Suprapubic skin (tissue), 4 donors: ENCODE measurements at regions not wholly inside any gene's neighbourhood (a gene's known extent, or its start where the extent isn't known, plus 50 kb on each side); places are given as distances from the start of the nearest gene placed in this dataset.

Experiments
- DNase-seq, 2 donors: peaks; one replicate each; pipeline ENCODE4 v3.0.0-alpha.2; 2019; ENCODE audit warnings: low spot score in 2 of 2
- H3K27ac ChIP-seq: fragments of 200-600 bp; sonication (generic); one replicate; pipeline ENCODE4 v1.5.1; 2019
- H3K27me3 ChIP-seq: fragments of 200-600 bp; sonication (generic); one replicate; pipeline ENCODE4 v1.5.1; 2019
- H3K36me3 ChIP-seq: fragments of 200-600 bp; sonication (generic); one replicate; pipeline ENCODE4 v1.5.1; 2019
- H3K4me1 ChIP-seq: fragments of 200-600 bp; sonication (generic); one replicate; pipeline ENCODE4 v1.5.1; 2019
- H3K4me3 ChIP-seq: fragments of 200-600 bp; sonication (generic); one replicate; pipeline ENCODE4 v1.5.1; 2019; ENCODE audit warnings: mild to moderate bottlenecking
- H3K9me3 ChIP-seq: fragments of 200-600 bp; sonication (generic); one replicate; pipeline ENCODE4 v1.5.1; 2019
- EP300 ChIP-seq: sonication (generic); formaldehyde crosslinking; IDR thresholded peaks from one replicate; pipeline ENCODE4 v1.6.1; 2017; ENCODE audit warnings: antibody characterized with exemption
- POLR2A ChIP-seq, 2 donors: fragments of 450-650 bp; IDR thresholded peaks; one replicate each; pipeline ENCODE4 v1.6.1; 2017; ENCODE audit warnings: antibody characterized with exemption in 2 of 2, mild to moderate bottlenecking in 2 of 2, moderate library complexity in 2 of 2
- POLR2AphosphoS5 ChIP-seq, 3 donors: sonication (generic); formaldehyde crosslinking; IDR thresholded peaks; one replicate each; pipeline ENCODE4 v1.6.1; 2017; ENCODE audit warnings: antibody characterized with exemption in 3 of 3
- WGBS: methylation state at CpG from one replicate; pipeline ENCODE4 v1.1.5; 2018; 5-methylcytosine and 5-hydroxymethylcytosine counted together
- TF ChIP-seq, protein P1 (sequence below), 2 donors: fragments of 200-600 bp in 1 of 2; fragments of 450-650 bp in 1 of 2; sonication (generic) in 1 of 2; IDR thresholded peaks; one replicate each; pipeline ENCODE4 v1.5.1; 2016 to 2019; ENCODE audit warnings: antibody characterized with exemption in 2 of 2, mild to moderate bottlenecking in 1 of 2, moderate library complexity in 1 of 2

DNA sequence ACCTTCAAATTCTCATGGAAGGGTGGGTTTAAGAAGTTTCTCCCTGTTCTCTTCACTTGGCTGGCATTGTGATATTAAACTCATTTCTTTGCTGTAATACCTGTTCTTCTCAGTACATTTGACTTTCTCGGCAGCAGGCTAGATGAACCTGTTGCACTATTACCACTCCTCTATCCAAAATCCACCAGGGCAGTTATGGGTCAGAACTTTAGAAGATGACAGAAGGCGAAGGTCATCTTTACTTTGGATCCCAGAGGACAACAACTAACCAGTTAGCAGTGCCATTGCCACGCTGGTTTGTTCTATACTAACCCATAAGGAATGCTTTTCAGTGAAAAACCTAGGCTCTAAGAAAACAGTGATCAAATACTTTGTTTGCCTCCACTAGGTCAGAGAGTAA lies 901.0 kb downstream of the TSN start:
- DNase-seq, result no peak
- H3K27ac ChIP-seq, result no peak overlapping the region
- TF ChIP-seq POLR2A (IDR thresholded peaks at IDR 0.05) (no peak), EP300 (no peak), POLR2AphosphoS5 (IDR thresholded peaks at IDR 0.05) (no peak)
- TF ChIP-seq, protein P1, sequence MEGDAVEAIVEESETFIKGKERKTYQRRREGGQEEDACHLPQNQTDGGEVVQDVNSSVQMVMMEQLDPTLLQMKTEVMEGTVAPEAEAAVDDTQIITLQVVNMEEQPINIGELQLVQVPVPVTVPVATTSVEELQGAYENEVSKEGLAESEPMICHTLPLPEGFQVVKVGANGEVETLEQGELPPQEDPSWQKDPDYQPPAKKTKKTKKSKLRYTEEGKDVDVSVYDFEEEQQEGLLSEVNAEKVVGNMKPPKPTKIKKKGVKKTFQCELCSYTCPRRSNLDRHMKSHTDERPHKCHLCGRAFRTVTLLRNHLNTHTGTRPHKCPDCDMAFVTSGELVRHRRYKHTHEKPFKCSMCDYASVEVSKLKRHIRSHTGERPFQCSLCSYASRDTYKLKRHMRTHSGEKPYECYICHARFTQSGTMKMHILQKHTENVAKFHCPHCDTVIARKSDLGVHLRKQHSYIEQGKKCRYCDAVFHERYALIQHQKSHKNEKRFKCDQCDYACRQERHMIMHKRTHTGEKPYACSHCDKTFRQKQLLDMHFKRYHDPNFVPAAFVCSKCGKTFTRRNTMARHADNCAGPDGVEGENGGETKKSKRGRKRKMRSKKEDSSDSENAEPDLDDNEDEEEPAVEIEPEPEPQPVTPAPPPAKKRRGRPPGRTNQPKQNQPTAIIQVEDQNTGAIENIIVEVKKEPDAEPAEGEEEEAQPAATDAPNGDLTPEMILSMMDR (IDR thresholded peaks at IDR 0.05), result no peak
- H3K4me3 ChIP-seq, result no peak overlapping the region
- H3K4me1 ChIP-seq, result no peaks in the 10 kb centered on the region
- WGBS, result 89% methylated on average over 3 of the region's 3 CpGs
- no peaks in the 10 kb centered on the region for H3K9me3 ChIP-seq
- no peaks in the 10 kb centered on the region for H3K36me3 ChIP-seq
- H3K27me3 ChIP-seq, result peaks cover 10% of the 10 kb centered on the region

DNA sequence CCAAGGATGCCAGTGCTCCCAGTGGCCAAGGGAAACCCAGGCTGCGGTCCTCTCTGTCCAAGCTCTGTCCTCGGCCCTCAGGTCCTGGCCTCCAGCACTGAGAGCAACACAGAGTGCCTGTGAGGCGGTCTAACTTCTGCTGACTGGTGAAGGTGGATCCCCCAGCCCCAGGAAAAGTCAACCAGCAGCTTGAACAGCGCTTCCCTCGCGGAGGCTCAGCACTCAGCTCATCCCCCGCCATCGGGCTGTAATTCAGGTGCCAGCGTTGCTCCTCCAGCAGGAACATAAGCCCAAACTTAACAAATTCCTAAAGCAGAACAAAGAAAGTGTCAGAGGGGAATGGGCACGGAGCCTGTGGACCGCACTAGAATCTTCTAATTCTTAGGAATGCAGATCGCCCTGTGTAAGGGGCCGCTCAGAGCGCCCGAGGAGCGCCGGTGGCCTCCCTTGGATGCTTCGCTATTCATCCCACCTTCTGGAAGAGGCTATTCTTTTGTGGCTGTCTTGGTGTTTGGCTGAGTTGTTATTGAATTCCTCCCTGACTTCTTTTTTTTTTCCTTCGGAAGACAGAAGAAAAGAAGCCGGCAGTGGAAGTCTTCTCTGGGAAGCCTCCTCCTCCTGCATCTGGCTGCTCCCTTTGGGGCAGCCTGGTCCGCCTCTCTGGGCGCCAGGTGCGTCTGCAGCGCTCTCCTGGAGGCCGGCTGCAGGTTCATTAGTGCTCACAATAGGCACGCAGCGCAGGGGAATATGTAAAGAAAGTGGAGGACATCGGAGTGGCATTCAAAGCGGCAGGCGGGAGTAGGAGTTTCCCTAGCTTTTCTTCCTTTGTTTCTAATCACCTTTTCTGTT lies 905.6 kb downstream of the TSN start:
- WGBS, result 15% methylated on average over 29 of the region's 30 CpGs
- H3K36me3 ChIP-seq, result no peaks in the 10 kb centered on the region
- TF ChIP-seq POLR2AphosphoS5 (IDR thresholded peaks at IDR 0.05) (no peak), POLR2A (IDR thresholded peaks at IDR 0.05) (no peak)
- no peaks in the 10 kb centered on the region for H3K4me1 ChIP-seq
- no peak overlapping the region for H3K4me3 ChIP-seq
- H3K9me3 ChIP-seq, result no peaks in the 10 kb centered on the region
- H3K27me3 ChIP-seq, result peaks cover 12% of the 10 kb centered on the region
- DNase-seq, result no peak
- no peak overlapping the region for H3K27ac ChIP-seq

DNA sequence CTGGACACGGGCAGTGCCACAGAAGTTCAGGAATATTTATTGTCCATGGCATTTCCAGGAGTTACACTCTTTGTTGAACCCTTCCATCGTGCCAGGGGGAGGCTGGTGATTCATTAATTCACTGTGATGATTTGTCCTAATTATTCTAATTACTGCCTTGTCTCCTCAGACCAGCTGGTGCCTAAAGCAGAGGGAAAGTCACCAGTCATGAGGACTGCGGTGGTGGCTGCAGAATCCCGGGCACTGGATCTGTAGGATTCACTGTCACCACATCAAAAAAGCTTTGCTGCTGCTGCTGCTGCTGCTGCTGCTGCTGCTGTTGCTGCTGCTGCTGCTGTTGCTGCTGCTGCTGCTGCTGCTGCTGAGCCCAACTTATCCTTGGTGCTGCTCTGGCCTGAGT lies 908.2 kb downstream of the TSN start:
- TF ChIP-seq POLR2A (IDR thresholded peaks at IDR 0.05) (no peak), EP300 (no peak), POLR2AphosphoS5 (IDR thresholded peaks at IDR 0.05) (no peak)
- TF ChIP-seq, protein P1 (IDR thresholded peaks at IDR 0.05), result no peak
- H3K4me1 ChIP-seq, result no peaks in the 10 kb centered on the region
- DNase-seq, result no peak
- no peaks in the 10 kb centered on the region for H3K9me3 ChIP-seq
- no peak overlapping the region for H3K27ac ChIP-seq
- H3K36me3 ChIP-seq, result no peaks in the 10 kb centered on the region
- WGBS, result 77% methylated on average over 4 of the region's 4 CpGs
- H3K27me3 ChIP-seq, result peaks cover 12% of the 10 kb centered on the region
- H3K4me3 ChIP-seq, result no peak overlapping the region

DNA sequence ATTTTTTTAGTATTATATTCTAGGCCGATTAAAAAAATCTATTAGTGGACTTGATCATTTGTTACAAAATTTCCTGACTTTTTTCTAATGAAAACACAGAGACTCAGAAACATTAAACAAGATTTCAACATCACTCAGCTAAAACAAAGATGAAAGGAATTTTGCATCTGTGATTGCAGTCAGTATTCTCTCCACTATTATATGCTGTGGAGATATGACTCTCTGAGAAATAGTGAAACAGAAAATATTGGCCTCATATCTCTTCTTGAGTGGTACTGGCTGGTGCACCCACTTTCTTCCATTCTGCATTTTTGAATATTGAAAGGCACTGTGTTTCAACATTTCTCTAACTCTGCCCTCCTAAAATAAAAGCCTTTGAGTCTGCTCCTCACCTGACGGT lies 914.2 kb downstream of the TSN start:
- no peaks in the 10 kb centered on the region for H3K9me3 ChIP-seq
- TF ChIP-seq EP300 (no peak), POLR2AphosphoS5 (IDR thresholded peaks at IDR 0.05) (no peak), POLR2A (IDR thresholded peaks at IDR 0.05) (no peak)
- TF ChIP-seq, protein P1 (IDR thresholded peaks at IDR 0.05), result no peak
- H3K27ac ChIP-seq, result no peak overlapping the region
- H3K4me3 ChIP-seq, result no peak overlapping the region
- H3K36me3 ChIP-seq, result no peaks in the 10 kb centered on the region
- WGBS, result 93% methylated on average over 2 of the region's 2 CpGs
- H3K27me3 ChIP-seq, result no peaks in the 10 kb centered on the region
- DNase-seq, result no peak
- H3K4me1 ChIP-seq, result no peaks in the 10 kb centered on the region

DNA sequence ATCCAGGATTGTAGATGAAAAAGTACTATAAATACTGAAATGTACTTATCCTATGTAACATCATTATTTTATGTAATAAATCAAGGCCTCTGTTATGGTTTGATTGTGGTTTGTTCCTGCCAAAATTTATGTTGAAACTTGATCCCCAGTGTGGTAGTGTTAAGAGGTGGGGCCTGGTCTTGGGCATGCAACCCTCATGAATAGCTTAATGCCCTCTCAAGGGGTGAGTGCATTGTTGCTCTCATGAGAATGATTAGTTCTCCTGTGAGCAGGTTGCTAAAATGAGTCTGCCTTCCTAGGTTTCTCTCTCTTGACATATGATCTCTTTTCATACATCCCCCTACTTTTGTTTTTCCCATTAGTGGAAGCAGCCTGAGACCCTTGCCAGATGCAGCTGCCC lies 915.4 kb downstream of the TSN start:
- Histone ChIP-seq H3K4me3 (no peak overlapping the region), H3K36me3 (no peaks in the 10 kb centered on the region), H3K27me3 (no peaks in the 10 kb centered on the region), H3K9me3 (no peaks in the 10 kb centered on the region), H3K27ac (no peak overlapping the region), H3K4me1 (no peaks in the 10 kb centered on the region)
- DNase-seq, result no peak
- TF ChIP-seq POLR2A (IDR thresholded peaks at IDR 0.05), result no peak
- TF ChIP-seq EP300, result no peak
- TF ChIP-seq, protein P1 (IDR thresholded peaks at IDR 0.05), result no peak
- no peak for TF ChIP-seq POLR2AphosphoS5 (IDR thresholded peaks at IDR 0.05)
